Psoas muscle (tissue), 7 donors: ENCODE measurements at regions not wholly inside any gene's neighbourhood (a gene's known extent, or its start where the extent isn't known, plus 50 kb on each side); places are given as distances from the start of the nearest gene placed in this dataset.

Experiments used
- ATAC-seq, 4 donors: fragments of 200-7000 bp; cut with Tn5 transposase; one replicate each; pipeline ENCODE4 v1.9.1; 2020; ENCODE audit warnings: moderate library complexity in 3 of 4, mild to moderate bottlenecking in 2 of 4
- DNase-seq, 2 donors: peaks; one replicate each; pipeline ENCODE4 v3.0.0-alpha.2; 2020
- H3K27ac ChIP-seq: fragments of 200-600 bp; one replicate; pipeline ENCODE4 v1.8.0; 2022
- H3K27me3 ChIP-seq, 3 donors: fragments of 200-600 bp in 1 of 3; one replicate each; pipeline versions ENCODE4 v1.6.1 to v1.8.0; 2013 to 2022; ENCODE audit warnings: low read length in 2 of 3, mild to moderate bottlenecking in 2 of 3, moderate library complexity in 1 of 3; ENCODE audit not compliant: insufficient read depth in 3 of 3
- H3K36me3 ChIP-seq, 2 donors: fragments of 200-600 bp in 1 of 2; one replicate each; pipeline versions ENCODE4 v1.6.1 to v1.8.0; 2013 to 2022; ENCODE audit warnings: low read depth in 1 of 2, mild to moderate bottlenecking in 1 of 2, moderate library complexity in 1 of 2; ENCODE audit not compliant: insufficient read depth in 1 of 2
- H3K4me1 ChIP-seq: fragments of 200-600 bp; one replicate; pipeline ENCODE4 v1.8.0; 2022
- H3K4me3 ChIP-seq: fragments of 200-600 bp; one replicate; pipeline ENCODE4 v1.8.0; 2022; ENCODE audit warnings: mild to moderate bottlenecking
- H3K9me3 ChIP-seq: fragments of 200-600 bp; one replicate; pipeline ENCODE4 v1.8.0; 2022
- CTCF ChIP-seq: fragments of 200-600 bp; IDR thresholded peaks from one replicate; pipeline ENCODE4 v1.8.0; 2022; ENCODE audit warnings: antibody characterized with exemption
- WGBS, 3 donors: extraction: QIAGEN DNeasy Blood & Tissue Kit; methylation state at CpG; one replicate each; pipeline versions ENCODE4 v1.1.6 to v1.1.7; 2013; 5-methylcytosine and 5-hydroxymethylcytosine counted together
- intact Hi-C, 2 donors: fragments of 100-400 bp; cut with DNase I; formaldehyde crosslinking; loops; one replicate each; pipeline versions ENCODE4 v1.11.0 to v1.14.2; 2022
- donor health status: healthy with polysubstance abuse.
- donor health status: DM: no; HTN: no; CAD: no; lungs with moderate emphysema.
- donor health status: Bipolar disorder and iron deficiency.
- donor health status: healthy.
- donor health status: DM: yes; HTN: yes; CAD: no.
- donor health status: DM: no; HTN: no; CAD: no.
- donor health status: DM: yes; HTN: yes; CAD: no.

GRCh38 chr12:105554223-105554678, 223.8 kb downstream of the C12orf75 start:
- 65 to 78% (median 76%) methylated on average over 3 of the region's 3 CpGs for WGBS, 3 donors
- ATAC-seq = no peak

DNA sequence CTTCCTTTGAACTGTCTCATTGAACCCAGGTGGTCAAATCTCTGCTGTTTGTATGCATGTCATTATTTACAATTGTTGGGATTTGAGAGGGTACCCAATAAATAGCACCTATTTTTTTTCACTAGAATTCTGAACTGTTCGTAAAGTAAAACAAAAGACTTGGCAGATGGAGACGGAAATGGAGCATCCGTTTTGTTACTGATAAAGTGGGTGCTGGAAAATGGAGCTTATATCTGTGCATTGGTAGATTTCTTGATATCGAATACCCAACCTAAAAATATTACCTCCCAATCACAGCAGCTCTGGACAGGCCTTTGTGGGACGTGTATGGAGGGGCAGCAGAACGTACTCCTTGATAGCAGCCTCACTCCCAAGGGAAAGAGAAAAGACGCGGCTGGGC, 224.4 kb downstream of the C12orf75 start:
- Histone ChIP-seq H3K36me3 (no peaks in the 10 kb centered on the region), H3K9me3 (no peaks in the 10 kb centered on the region), H3K27me3 (no peaks in the 10 kb centered on the region), H3K4me1 (no peaks in the 10 kb centered on the region), H3K27ac (no peak overlapping the region), H3K4me3 (no peak overlapping the region)
- TF ChIP-seq CTCF = no peak
- ATAC-seq (no peak), DNase-seq (no peak)
- intact Hi-C loops = no loop called here
- 67 to 73% (median 70%) methylated on average over 8 of the region's 8 CpGs for WGBS, 3 donors

More at GRCh38 chr12:105554223-105554678, 223.8 kb downstream of the C12orf75 start:
- no peaks in the 10 kb centered on the region for H3K4me1 ChIP-seq
- no peak for TF ChIP-seq CTCF
- H3K27me3 ChIP-seq = no peaks in the 10 kb centered on the region
- no peaks in the 10 kb centered on the region for H3K9me3 ChIP-seq
- no peaks in the 10 kb centered on the region for H3K36me3 ChIP-seq
- H3K27ac ChIP-seq = no peak overlapping the region
- DNase-seq = no peak
- no peak overlapping the region for H3K4me3 ChIP-seq
- intact Hi-C loops = no loop called here

DNA sequence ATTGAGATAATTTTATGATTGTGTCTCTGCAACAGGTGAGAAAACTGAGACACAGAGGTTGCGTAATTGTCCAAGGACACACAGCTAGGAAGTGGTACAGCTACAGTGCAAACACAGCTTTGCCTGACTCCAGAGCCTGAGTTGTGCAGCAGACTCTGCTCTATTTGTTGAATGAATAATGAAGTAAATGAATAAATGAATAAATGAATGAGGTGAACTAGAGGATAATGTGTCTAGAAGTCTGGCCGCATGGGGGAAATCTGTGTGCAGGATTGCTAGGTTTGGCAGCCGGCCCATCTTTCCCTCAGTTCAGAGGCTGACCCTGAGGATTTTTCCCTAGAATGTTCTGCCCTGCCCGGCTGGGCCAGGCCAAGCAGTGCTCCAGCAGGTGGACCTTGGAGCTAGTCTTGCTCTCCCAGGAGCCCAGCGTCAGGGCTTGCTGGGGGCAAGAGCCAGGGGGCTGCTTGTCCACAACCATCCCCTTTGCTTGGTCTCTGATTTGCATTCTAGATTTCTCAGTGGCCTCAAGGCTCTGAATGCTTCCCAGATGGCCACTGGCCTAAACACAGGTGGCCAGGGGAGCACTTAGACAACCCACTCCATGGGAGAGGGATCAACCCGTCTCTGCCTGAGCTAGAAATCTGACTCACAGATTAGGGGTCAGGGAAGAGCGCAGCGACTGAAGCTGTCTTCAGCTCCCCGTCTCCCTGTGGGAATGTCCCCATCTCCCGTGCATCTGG, 225.2 kb downstream of the C12orf75 start:
- TF ChIP-seq CTCF = no peak
- WGBS, 3 donors = 72 to 76% (median 74%) methylated on average over 10 of the region's 10 CpGs
- Histone ChIP-seq H3K27me3 (no peaks in the 10 kb centered on the region), H3K4me3 (no peak overlapping the region), H3K36me3 (no peaks in the 10 kb centered on the region), H3K9me3 (no peaks in the 10 kb centered on the region), H3K4me1 (peaks cover under 1% of the 10 kb centered on the region), H3K27ac (no peak overlapping the region)
- intact Hi-C loops = no loop called here
- ATAC-seq (no peak), DNase-seq (no peak)

DNA sequence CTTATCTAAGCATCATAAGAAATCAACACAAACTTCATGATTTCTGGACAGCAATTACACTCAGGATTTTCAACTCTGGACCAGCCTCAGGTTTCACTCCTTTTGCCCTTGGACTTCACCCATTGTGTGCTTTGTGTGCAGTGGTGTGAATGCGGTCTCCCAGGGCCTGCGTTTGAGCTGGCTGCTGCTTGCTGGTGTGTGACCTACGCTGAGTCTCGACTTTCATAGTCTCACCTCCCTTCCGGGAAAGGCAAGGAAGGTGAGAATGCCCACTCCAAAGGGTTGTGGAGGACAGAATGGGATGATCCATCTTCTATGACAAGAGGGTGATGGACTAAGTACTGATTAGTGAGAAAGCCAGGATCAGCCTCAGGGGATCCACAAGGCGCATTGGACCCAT, 228.8 kb downstream of the C12orf75 start:
- DNase-seq (no peak), ATAC-seq (no peak)
- Histone ChIP-seq H3K9me3 (no peaks in the 10 kb centered on the region), H3K27ac (no peak overlapping the region), H3K4me1 (peaks cover 10% of the 10 kb centered on the region), H3K27me3 (no peaks in the 10 kb centered on the region), H3K36me3 (no peaks in the 10 kb centered on the region), H3K4me3 (no peak overlapping the region)
- WGBS, 3 donors = 92 to 94% (median 93%) methylated on average over 6 of the region's 6 CpGs
- no peak for TF ChIP-seq CTCF
- intact Hi-C loops = no loop called here
